Osteocyte (in vitro differentiated cells): ENCODE measurements at regions not wholly inside any gene's neighbourhood (a gene's known extent, or its start where the extent isn't known, plus 50 kb on each side); places are given as distances from the start of the nearest gene placed in this dataset.

Source experiments
- DNase-seq: peaks from one replicate; pipeline ENCODE4 v3.0.0; 2021; ENCODE audit warnings: mixed read lengths; ENCODE audit not compliant: unreplicated experiment; ENCODE audit errors: extremely low spot score
- H3K27ac Mint-ChIP-seq: one replicate; pipeline ENCODE4 v1.8.0; 2021; ENCODE audit warnings: mild to moderate bottlenecking, mixed read lengths; ENCODE audit not compliant: unreplicated experiment
- H3K27me3 Mint-ChIP-seq: one replicate; pipeline ENCODE4 v1.8.0; 2021; ENCODE audit warnings: mixed read lengths; ENCODE audit not compliant: unreplicated experiment
- H3K36me3 Mint-ChIP-seq: one replicate; pipeline ENCODE4 v1.8.0; 2021; ENCODE audit warnings: mixed read lengths; ENCODE audit not compliant: unreplicated experiment
- H3K4me1 Mint-ChIP-seq: one replicate; pipeline ENCODE4 v1.8.0; 2021; ENCODE audit warnings: mixed read lengths; ENCODE audit not compliant: unreplicated experiment
- H3K4me3 Mint-ChIP-seq: one replicate; pipeline ENCODE4 v1.8.0; 2021; ENCODE audit warnings: mild to moderate bottlenecking, moderate library complexity, mixed read lengths; ENCODE audit not compliant: unreplicated experiment
- H3K9me3 Mint-ChIP-seq: one replicate; pipeline ENCODE4 v1.8.0; 2021; ENCODE audit warnings: mixed read lengths; ENCODE audit not compliant: unreplicated experiment
- TF ChIP-seq, protein P1 (sequence below): fragments of 200-600 bp; sonication (generic); IDR thresholded peaks from 2 replicates; pipeline ENCODE4 v1.5.0; 2021; ENCODE audit warnings: antibody characterized with exemption, mild to moderate bottlenecking, moderate library complexity

DNA sequence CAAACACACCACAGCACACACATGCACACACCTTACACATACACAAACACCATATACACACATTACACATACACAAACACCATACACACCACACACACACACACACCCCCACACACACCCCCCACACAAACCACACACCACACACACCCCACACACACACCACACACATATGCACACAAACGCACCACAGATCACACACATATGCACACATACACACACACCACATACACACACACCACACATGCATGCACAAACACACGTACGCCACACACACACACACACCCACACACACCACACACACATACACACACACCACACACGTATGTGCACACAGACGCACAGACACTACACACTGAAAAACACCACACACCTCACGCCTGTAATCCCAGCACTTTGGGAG is 166.0 kb downstream of the AHSP start:
- TF ChIP-seq, protein P1, sequence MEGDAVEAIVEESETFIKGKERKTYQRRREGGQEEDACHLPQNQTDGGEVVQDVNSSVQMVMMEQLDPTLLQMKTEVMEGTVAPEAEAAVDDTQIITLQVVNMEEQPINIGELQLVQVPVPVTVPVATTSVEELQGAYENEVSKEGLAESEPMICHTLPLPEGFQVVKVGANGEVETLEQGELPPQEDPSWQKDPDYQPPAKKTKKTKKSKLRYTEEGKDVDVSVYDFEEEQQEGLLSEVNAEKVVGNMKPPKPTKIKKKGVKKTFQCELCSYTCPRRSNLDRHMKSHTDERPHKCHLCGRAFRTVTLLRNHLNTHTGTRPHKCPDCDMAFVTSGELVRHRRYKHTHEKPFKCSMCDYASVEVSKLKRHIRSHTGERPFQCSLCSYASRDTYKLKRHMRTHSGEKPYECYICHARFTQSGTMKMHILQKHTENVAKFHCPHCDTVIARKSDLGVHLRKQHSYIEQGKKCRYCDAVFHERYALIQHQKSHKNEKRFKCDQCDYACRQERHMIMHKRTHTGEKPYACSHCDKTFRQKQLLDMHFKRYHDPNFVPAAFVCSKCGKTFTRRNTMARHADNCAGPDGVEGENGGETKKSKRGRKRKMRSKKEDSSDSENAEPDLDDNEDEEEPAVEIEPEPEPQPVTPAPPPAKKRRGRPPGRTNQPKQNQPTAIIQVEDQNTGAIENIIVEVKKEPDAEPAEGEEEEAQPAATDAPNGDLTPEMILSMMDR: no peak

DNA sequence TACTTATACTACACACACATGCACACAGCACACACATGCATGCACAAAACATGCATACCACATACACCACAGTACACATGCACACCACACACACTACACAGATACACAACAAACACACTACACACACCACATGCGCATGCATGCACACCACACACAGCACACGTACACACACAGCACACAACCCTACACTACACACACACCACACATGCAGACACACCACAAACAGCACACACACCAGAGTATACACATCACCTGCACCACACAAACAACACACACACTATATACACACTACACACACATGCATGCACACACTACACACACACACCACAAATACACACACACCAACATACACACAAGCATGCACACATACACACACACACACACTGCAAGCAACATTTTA is 166.8 kb downstream of the AHSP start:
- Mint-ChIP-seq H3K4me3 (no peak overlapping the region), H3K27me3 (peaks cover 23% of the 10 kb centered on the region), H3K9me3 (no peaks in the 10 kb centered on the region), H3K4me1 (no peaks in the 10 kb centered on the region), H3K27ac (no peak overlapping the region), H3K36me3 (no peaks in the 10 kb centered on the region)
- TF ChIP-seq, protein P1: no peak
- no peak for DNase-seq

More for the DNA sequence above, 166.0 kb downstream of the AHSP start:
- H3K4me3 Mint-ChIP-seq: no peak overlapping the region
- H3K36me3 Mint-ChIP-seq: no peaks in the 10 kb centered on the region
- H3K27me3 Mint-ChIP-seq: peaks cover 23% of the 10 kb centered on the region
- peaks cover under 1% of the 10 kb centered on the region for H3K9me3 Mint-ChIP-seq
- peak; percentile 25 for DNase-seq
- no peak overlapping the region for H3K27ac Mint-ChIP-seq
- no peaks in the 10 kb centered on the region for H3K4me1 Mint-ChIP-seq

DNA sequence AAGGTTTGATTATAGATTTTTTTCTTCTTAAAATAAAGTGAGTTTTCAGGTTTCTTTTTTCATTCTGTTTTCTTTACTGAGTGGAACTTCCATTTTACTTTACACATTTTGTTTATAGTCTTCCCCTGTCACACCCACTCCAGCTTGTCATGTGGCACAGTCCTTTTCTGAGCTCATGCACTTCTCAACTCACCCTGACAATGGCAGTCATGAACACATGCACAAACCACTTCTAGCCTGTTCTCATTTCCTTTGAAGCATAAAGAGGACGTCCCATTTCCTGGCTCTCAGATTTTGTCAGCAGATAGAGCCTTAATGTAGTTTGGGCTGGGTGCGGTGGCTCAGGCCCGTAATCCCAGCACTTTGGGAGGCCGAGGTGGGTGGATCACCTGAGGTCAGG is 168.0 kb downstream of the AHSP start:
- Mint-ChIP-seq H3K4me3 (no peak overlapping the region), H3K36me3 (no peaks in the 10 kb centered on the region), H3K27me3 (peaks cover 18% of the 10 kb centered on the region), H3K9me3 (no peaks in the 10 kb centered on the region), H3K4me1 (no peaks in the 10 kb centered on the region), H3K27ac (no peak overlapping the region)
- TF ChIP-seq, protein P1: no peak
- DNase-seq: peak; percentile 54

DNA sequence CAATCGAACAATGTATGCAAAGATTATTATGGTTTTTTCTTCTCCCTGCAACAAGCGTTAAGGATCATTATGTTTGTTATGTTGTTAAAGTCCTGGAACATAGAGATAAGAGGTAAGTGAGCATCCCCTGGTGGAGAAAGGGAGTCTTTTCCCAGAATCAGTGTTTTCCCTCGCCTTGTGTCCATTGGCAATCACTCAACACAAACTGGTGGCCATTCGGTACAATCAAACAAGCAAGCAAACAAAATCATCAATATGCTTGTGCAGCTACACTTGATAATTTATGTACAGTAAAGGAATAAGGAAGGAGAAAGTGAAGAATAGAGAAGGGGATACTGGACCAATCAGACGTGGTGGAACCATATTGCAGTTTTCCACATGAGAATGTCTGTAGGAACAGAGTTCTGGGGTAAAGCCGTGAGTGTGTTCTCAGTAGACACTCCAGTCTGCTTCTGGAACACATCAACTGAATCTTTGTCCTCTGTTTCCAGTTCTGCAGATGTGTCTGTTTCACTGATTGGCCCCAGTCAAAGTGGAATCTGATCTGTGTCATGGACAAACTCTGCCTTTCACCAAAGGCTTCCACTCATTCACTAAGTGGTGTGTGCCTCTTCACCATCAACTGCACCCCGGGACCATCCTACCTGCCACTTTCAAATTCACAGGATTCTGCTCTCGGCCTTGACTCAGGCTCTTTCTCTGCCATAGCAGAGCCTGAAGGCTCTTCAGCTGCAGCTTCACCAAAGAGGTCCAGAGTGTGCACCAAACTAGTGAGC is 169.5 kb downstream of the AHSP start:
- Mint-ChIP-seq H3K4me3 (no peak overlapping the region), H3K36me3 (no peaks in the 10 kb centered on the region), H3K9me3 (no peaks in the 10 kb centered on the region), H3K4me1 (peaks cover 10% of the 10 kb centered on the region), H3K27me3 (peaks cover 18% of the 10 kb centered on the region), H3K27ac (no peak overlapping the region)
- TF ChIP-seq, protein P1: peak; percentile 54
- peak; percentile 44 for DNase-seq

DNA sequence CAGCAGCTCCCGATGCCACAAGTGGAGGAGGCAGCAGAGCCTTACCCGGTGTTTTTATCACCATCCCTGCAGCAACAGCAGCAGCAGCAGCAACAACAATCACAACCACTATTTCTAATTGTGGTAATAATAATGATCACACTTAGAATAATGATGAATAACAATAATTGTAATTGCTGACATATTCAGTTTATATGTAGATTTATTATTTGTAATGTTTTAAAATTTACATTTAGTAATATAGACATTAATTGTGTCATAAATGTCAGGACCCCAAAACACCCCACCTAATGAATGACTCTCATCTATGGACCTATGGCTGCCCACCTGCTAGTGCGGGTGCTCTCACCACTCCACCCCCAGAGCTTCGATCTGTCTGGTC is 170.0 kb downstream of the AHSP start:
- H3K27me3 Mint-ChIP-seq: peaks cover 18% of the 10 kb centered on the region
- H3K4me1 Mint-ChIP-seq: peaks cover 10% of the 10 kb centered on the region
- DNase-seq: no peak
- H3K36me3 Mint-ChIP-seq: peaks cover 3% of the 10 kb centered on the region
- no peak overlapping the region for H3K27ac Mint-ChIP-seq
- TF ChIP-seq, protein P1: no peak
- H3K9me3 Mint-ChIP-seq: no peaks in the 10 kb centered on the region
- no peak overlapping the region for H3K4me3 Mint-ChIP-seq
